Muscle layer of colon (tissue), 2 donors: ENCODE measurements at regions not wholly inside any gene's neighbourhood (a gene's known extent, or its start where the extent isn't known, plus 50 kb on each side); places are given as distances from the start of the nearest gene placed in this dataset.

Experiments
- H3K27ac ChIP-seq: one replicate; pipeline ENCODE4 v1.7.0; 2013; ENCODE audit warnings: low read depth, mild to moderate bottlenecking, low read length, moderate library complexity
- H3K27me3 ChIP-seq, 2 donors: one replicate each; pipeline ENCODE4 v1.7.0; 2013; ENCODE audit warnings: low read length in 2 of 2, mild to moderate bottlenecking in 2 of 2; ENCODE audit not compliant: insufficient read depth in 2 of 2, control insufficient read depth in 1 of 2
- H3K36me3 ChIP-seq: one replicate; pipeline ENCODE4 v1.7.0; 2013; ENCODE audit warnings: mild to moderate bottlenecking, low read length; ENCODE audit not compliant: insufficient read depth
- H3K4me1 ChIP-seq: one replicate; pipeline ENCODE4 v1.7.0; 2013; ENCODE audit warnings: mild to moderate bottlenecking, low read length; ENCODE audit not compliant: insufficient read depth
- H3K4me3 ChIP-seq, 2 donors: one replicate each; pipeline ENCODE4 v1.7.0; 2013; ENCODE audit warnings: low read length in 2 of 2, low read depth in 1 of 2, mild to moderate bottlenecking in 1 of 2, moderate library complexity in 1 of 2
- H3K9ac ChIP-seq: one replicate; pipeline ENCODE4 v1.7.0; 2013; ENCODE audit warnings: low read length
- H3K9me3 ChIP-seq: one replicate; pipeline ENCODE4 v1.7.0; 2013; ENCODE audit warnings: mild to moderate bottlenecking, low read length
- donor health status: abdominal sarcoma.
- donor health status: Adenocarcinoma of cecum.

GRCh38 chr2:122390406-122390805, 635.0 kb downstream of the TSN start:
- H3K4me1 ChIP-seq = no peaks in the 10 kb centered on the region
- no peak overlapping the region for H3K4me3 ChIP-seq
- H3K9ac ChIP-seq = no peak overlapping the region
- no peaks in the 10 kb centered on the region for H3K36me3 ChIP-seq
- H3K9me3 ChIP-seq = peaks cover 9% of the 10 kb centered on the region
- no peaks in the 10 kb centered on the region for H3K27me3 ChIP-seq
- no peak overlapping the region for H3K27ac ChIP-seq

- Histone ChIP-seq H3K27me3 (no peaks in the 10 kb centered on the region), H3K4me1 (no peaks in the 10 kb centered on the region), H3K9me3 (peaks cover 9% of the 10 kb centered on the region), H3K4me3 (no peak overlapping the region), H3K9ac (no peak overlapping the region), H3K27ac (no peak overlapping the region), H3K36me3 (no peaks in the 10 kb centered on the region)
Observed at GRCh38 chr2:122391726-122392125, 636.3 kb downstream of the TSN start.

- no peaks in the 10 kb centered on the region for H3K27me3 ChIP-seq
- H3K4me3 ChIP-seq = no peak overlapping the region
- no peak overlapping the region for H3K27ac ChIP-seq
- no peaks in the 10 kb centered on the region for H3K4me1 ChIP-seq
- no peak overlapping the region for H3K9ac ChIP-seq
- no peaks in the 10 kb centered on the region for H3K36me3 ChIP-seq
- no peaks in the 10 kb centered on the region for H3K9me3 ChIP-seq
Observed at GRCh38 chr2:122395687-122396086, 640.2 kb downstream of the TSN start.

- Histone ChIP-seq H3K4me3 (no peak overlapping the region), H3K4me1 (no peaks in the 10 kb centered on the region), H3K9me3 (no peaks in the 10 kb centered on the region), H3K36me3 (no peaks in the 10 kb centered on the region), H3K27me3 (no peaks in the 10 kb centered on the region), H3K9ac (no peak overlapping the region), H3K27ac (no peak overlapping the region)
Observed at GRCh38 chr2:122411231-122411630, 655.8 kb downstream of the TSN start.

GRCh38 chr2:122412360-122412759, 656.9 kb downstream of the TSN start:
- Histone ChIP-seq H3K4me1 (no peaks in the 10 kb centered on the region), H3K9me3 (no peaks in the 10 kb centered on the region), H3K27me3 (no peaks in the 10 kb centered on the region), H3K27ac (no peak overlapping the region), H3K9ac (no peak overlapping the region), H3K4me3 (no peak overlapping the region), H3K36me3 (no peaks in the 10 kb centered on the region)

GRCh38 chr2:122414902-122415301, 659.5 kb downstream of the TSN start:
- Histone ChIP-seq H3K4me3 (no peak overlapping the region), H3K27ac (no peak overlapping the region), H3K36me3 (no peaks in the 10 kb centered on the region), H3K9me3 (no peaks in the 10 kb centered on the region), H3K27me3 (no peaks in the 10 kb centered on the region), H3K4me1 (no peaks in the 10 kb centered on the region), H3K9ac (no peak overlapping the region)

- Histone ChIP-seq H3K9ac (no peak overlapping the region), H3K27ac (no peak overlapping the region), H3K27me3 (no peaks in the 10 kb centered on the region), H3K9me3 (no peaks in the 10 kb centered on the region), H3K36me3 (no peaks in the 10 kb centered on the region), H3K4me1 (no peaks in the 10 kb centered on the region), H3K4me3 (no peak overlapping the region)
Observed at GRCh38 chr2:122417114-122417513, 661.7 kb downstream of the TSN start.

- Histone ChIP-seq H3K27me3 (no peaks in the 10 kb centered on the region), H3K27ac (no peak overlapping the region), H3K9me3 (no peaks in the 10 kb centered on the region), H3K4me1 (no peaks in the 10 kb centered on the region), H3K9ac (no peak overlapping the region), H3K36me3 (no peaks in the 10 kb centered on the region), H3K4me3 (no peak overlapping the region)
Observed at GRCh38 chr2:122421775-122422174, 666.3 kb downstream of the TSN start.

- Histone ChIP-seq H3K27me3 (no peaks in the 10 kb centered on the region), H3K9ac (no peak overlapping the region), H3K36me3 (no peaks in the 10 kb centered on the region), H3K27ac (no peak overlapping the region), H3K9me3 (no peaks in the 10 kb centered on the region), H3K4me1 (no peaks in the 10 kb centered on the region), H3K4me3 (no peak overlapping the region)
Observed at GRCh38 chr2:122422384-122422991, 667.0 kb downstream of the TSN start.

- H3K9me3 ChIP-seq = no peaks in the 10 kb centered on the region
- no peak overlapping the region for H3K9ac ChIP-seq
- H3K4me1 ChIP-seq = no peaks in the 10 kb centered on the region
- no peak overlapping the region for H3K4me3 ChIP-seq
- H3K27ac ChIP-seq = no peak overlapping the region
- H3K36me3 ChIP-seq = no peaks in the 10 kb centered on the region
- H3K27me3 ChIP-seq = no peaks in the 10 kb centered on the region
Observed at GRCh38 chr2:122423934-122424333, 668.5 kb downstream of the TSN start.

GRCh38 chr2:122433123-122433754, 677.8 kb downstream of the TSN start:
- no peaks in the 10 kb centered on the region for H3K36me3 ChIP-seq
- no peak overlapping the region for H3K4me3 ChIP-seq
- no peaks in the 10 kb centered on the region for H3K27me3 ChIP-seq
- no peaks in the 10 kb centered on the region for H3K9me3 ChIP-seq
- no peaks in the 10 kb centered on the region for H3K4me1 ChIP-seq
- H3K9ac ChIP-seq = no peak overlapping the region
- no peak overlapping the region for H3K27ac ChIP-seq

- H3K4me1 ChIP-seq = no peaks in the 10 kb centered on the region
Observed at GRCh38 chr2:122445003-122445402, 689.6 kb downstream of the TSN start.

More at GRCh38 chr2:122445003-122445402, 689.6 kb downstream of the TSN start:
- Histone ChIP-seq H3K9me3 (no peaks in the 10 kb centered on the region), H3K27me3 (no peaks in the 10 kb centered on the region), H3K4me3 (no peak overlapping the region), H3K27ac (no peak overlapping the region), H3K9ac (no peak overlapping the region), H3K36me3 (no peaks in the 10 kb centered on the region)
